Heart left ventricle (tissue), 16 donors: ENCODE measurements at regions not wholly inside any gene's neighbourhood (a gene's known extent, or its start where the extent isn't known, plus 50 kb on each side); places are given as distances from the start of the nearest gene placed in this dataset.

Source experiments
- ATAC-seq, 4 donors: fragments of 200-7000 bp; cut with Tn5 transposase; one replicate each; pipeline ENCODE4 v1.9.1; 2020 to 2022; ENCODE audit warnings: moderate library complexity in 4 of 4, mild to moderate bottlenecking in 3 of 4, moderate number of reproducible peaks in 1 of 4
- DNase-seq, 5 donors: peaks; one replicate each; pipeline ENCODE4 v3.0.0-alpha.2; 2020
- H3K27ac ChIP-seq, 12 donors: fragments of 200-600 bp; sonication (generic) in 4 of 12; one replicate each; pipeline versions ENCODE4 v1.5.0 to v1.8.0; 2016 to 2022; ENCODE audit warnings: mild to moderate bottlenecking in 2 of 12
- H3K27me3 ChIP-seq, 9 donors: fragments of 200-600 bp; sonication (generic) in 2 of 9; one replicate each; pipeline versions ENCODE4 v1.5.1 to v1.8.0; 2016 to 2022; ENCODE audit warnings: mild to moderate bottlenecking in 3 of 9
- H3K36me3 ChIP-seq, 9 donors: fragments of 200-600 bp; sonication (generic) in 2 of 9; one replicate each; pipeline versions ENCODE4 v1.5.0 to v1.8.0; 2018 to 2022; ENCODE audit warnings: mild to moderate bottlenecking in 2 of 9
- H3K4me1 ChIP-seq, 12 donors: fragments of 200-600 bp; sonication (generic) in 4 of 12; one replicate each; pipeline versions ENCODE4 v1.5.0 to v1.8.0; 2016 to 2022; ENCODE audit warnings: mild to moderate bottlenecking in 3 of 12
- H3K4me3 ChIP-seq, 12 donors: fragments of 200-600 bp; sonication (generic) in 4 of 12; one replicate each; pipeline versions ENCODE4 v1.5.0 to v1.8.0; 2017 to 2022; ENCODE audit warnings: mild to moderate bottlenecking in 9 of 12, moderate library complexity in 4 of 12
- H3K9me3 ChIP-seq, 12 donors: fragments of 200-600 bp; sonication (generic) in 4 of 12; one replicate each; pipeline versions ENCODE4 v1.5.0 to v1.8.0; 2016 to 2022; ENCODE audit warnings: mild to moderate bottlenecking in 1 of 12
- POLR2A ChIP-seq, 2 donors: fragments of 450-650 bp; IDR thresholded peaks; one replicate each; pipeline ENCODE4 v1.6.1; 2017; ENCODE audit warnings: antibody characterized with exemption in 2 of 2, mild to moderate bottlenecking in 2 of 2, moderate library complexity in 2 of 2
- WGBS, 4 donors: extraction: QIAGEN DNeasy Blood & Tissue Kit in 2 of 4; methylation state at CpG; one replicate each; pipeline versions ENCODE4 v1.1.5 to v1.1.7; 2013 to 2018; 5-methylcytosine and 5-hydroxymethylcytosine counted together
- intact Hi-C, 10 donors: fragments of 100-400 bp; cut with DNase I; formaldehyde crosslinking; loops; one replicate each; pipeline versions ENCODE4 v1.11.1 to v1.14.2; 2022
- TF ChIP-seq, protein P1 (sequence below), 12 donors: fragments of 200-600 bp; sonication (generic) in 4 of 12; IDR thresholded peaks; one replicate each; pipeline versions ENCODE4 v1.5.0 to v1.8.0; 2018 to 2022; ENCODE audit warnings: antibody characterized with exemption in 12 of 12, mild to moderate bottlenecking in 5 of 12
- donor health status: ischemic (EF 13 %, LVEDD 7.1; RV severe dilation, severe dysfunction).
- donor health status: healthy with polysubstance abuse.
- donor health status: DM: no; HTN: yes; CAD: no.
- donor health status: DM: no; HTN: no; CAD: no.
- donor health status: ischemic (EF 25% LVEDD 6.9; RV normal size, moderate dysfunction).
- donor health status: ischemic (EF 25% LVEDD 5.7; RV mildly dilated, moderate dysfunction).
- donor health status: healthy.
- donor health status: DM: yes; HTN: yes; CAD: no.
- donor health status: ischemic (EF 35%, LVEDD 5.7; RV mildly dilated, moderate dysfunction).
- donor health status: nonischemic (EF 11% LVEDD 7.7; RV severe dilation, severe dysfunction).
- donor health status: DM: yes; HTN: yes; CAD: no.
- donor health status: PGD.
- donor health status: ischemic (EF 29% LVEDD 5.4; RV normal size, mild dysfunction).
- donor health status: nonischemic (EF 23%, LVEDD 6.1; RV moderate dilation, normal function).

DNA sequence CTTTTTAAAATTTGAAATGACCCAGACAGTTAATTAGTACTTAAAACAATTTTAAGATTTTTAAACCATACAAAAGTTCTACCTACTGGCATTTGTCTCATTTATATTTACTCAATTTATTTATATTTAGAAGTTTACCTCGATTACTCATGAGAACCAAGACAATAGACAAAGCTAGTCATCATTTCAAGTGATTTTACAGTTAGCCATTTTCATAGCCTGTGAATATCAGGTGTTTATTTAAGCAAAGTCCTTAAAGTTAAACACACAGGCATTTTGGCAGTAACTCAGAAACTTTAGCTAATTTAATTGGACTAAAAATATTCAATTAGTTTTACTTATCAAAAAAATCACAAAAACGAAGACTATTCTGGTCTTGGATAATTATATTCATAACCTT is 101.6 kb upstream of the KIF2B start:
- H3K4me3 ChIP-seq: no peak overlapping the region
- H3K36me3 ChIP-seq: no peaks in the 10 kb centered on the region
- ATAC-seq: no peak
- H3K27ac ChIP-seq: no peak overlapping the region
- WGBS, 4 donors: 42 to 57% (median 51%) methylated on average over 2 of the region's 2 CpGs
- TF ChIP-seq, protein P1, sequence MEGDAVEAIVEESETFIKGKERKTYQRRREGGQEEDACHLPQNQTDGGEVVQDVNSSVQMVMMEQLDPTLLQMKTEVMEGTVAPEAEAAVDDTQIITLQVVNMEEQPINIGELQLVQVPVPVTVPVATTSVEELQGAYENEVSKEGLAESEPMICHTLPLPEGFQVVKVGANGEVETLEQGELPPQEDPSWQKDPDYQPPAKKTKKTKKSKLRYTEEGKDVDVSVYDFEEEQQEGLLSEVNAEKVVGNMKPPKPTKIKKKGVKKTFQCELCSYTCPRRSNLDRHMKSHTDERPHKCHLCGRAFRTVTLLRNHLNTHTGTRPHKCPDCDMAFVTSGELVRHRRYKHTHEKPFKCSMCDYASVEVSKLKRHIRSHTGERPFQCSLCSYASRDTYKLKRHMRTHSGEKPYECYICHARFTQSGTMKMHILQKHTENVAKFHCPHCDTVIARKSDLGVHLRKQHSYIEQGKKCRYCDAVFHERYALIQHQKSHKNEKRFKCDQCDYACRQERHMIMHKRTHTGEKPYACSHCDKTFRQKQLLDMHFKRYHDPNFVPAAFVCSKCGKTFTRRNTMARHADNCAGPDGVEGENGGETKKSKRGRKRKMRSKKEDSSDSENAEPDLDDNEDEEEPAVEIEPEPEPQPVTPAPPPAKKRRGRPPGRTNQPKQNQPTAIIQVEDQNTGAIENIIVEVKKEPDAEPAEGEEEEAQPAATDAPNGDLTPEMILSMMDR (IDR thresholded peaks at IDR 0.05): no peak
- no peak for TF ChIP-seq POLR2A (IDR thresholded peaks at IDR 0.05)
- DNase-seq: no peak
- H3K9me3 ChIP-seq: peaks cover 0 to 8% (median 0%) of the 10 kb centered on the region in 12 donors
- no peaks in the 10 kb centered on the region for H3K27me3 ChIP-seq
- no peaks in the 10 kb centered on the region for H3K4me1 ChIP-seq
- intact Hi-C loops: no loop called here

DNA sequence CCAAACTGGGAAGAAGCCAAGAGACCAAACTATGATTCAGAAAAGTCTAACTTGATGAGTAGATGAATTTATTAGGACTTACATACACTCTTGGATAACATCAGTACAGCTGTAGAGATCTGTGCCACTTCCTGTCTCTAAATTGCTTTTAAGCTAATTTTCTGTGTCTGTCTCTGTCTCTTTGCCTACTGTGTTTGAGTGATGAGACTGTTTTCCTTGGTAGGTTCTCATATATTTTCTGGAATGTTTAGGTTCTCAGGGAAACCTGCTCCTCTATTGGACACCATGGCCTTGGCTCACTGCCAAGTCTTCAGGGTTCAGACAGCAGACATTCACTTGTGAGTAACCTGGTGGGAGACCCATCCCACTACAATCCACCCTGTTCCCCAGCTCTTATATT is 103.5 kb upstream of the KIF2B start:
- Histone ChIP-seq H3K27ac (no peak overlapping the region), H3K4me1 (no peaks in the 10 kb centered on the region), H3K9me3 (peaks cover 0 to 8% (median 0%) of the 10 kb centered on the region in 12 donors), H3K27me3 (no peaks in the 10 kb centered on the region), H3K4me3 (no peak overlapping the region), H3K36me3 (no peaks in the 10 kb centered on the region)
- DNase-seq (no peak), ATAC-seq (no peak)
- intact Hi-C loops: no loop called here
- TF ChIP-seq POLR2A (IDR thresholded peaks at IDR 0.05): no peak
- TF ChIP-seq, protein P1 (IDR thresholded peaks at IDR 0.05): no peak

DNA sequence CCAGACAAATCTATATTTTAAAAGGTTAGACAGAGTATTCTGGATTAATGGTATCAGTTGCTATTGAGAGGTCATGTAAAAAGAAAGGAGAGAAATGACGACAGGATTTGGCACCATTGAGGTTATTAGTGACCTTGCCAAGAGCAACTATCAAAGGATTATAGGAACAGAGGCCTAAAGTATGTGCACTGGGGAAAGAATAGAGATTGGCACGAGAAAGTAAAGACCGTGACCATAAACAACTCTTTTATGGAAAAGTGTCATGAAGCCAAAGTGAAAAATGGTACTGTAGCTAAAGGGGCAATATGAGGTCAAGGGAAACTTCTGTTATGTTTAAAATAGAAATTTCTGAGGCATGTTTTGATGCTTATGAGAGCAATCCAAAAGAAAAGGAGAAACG is 115.2 kb upstream of the KIF2B start:
- intact Hi-C loops: no loop called here
- WGBS, 4 donors: 67 to 71% (median 69%) methylated on average over 4 of the region's 4 CpGs
- Histone ChIP-seq H3K36me3 (no peaks in the 10 kb centered on the region), H3K27me3 (no peaks in the 10 kb centered on the region), H3K27ac (no peak overlapping the region), H3K4me1 (no peaks in the 10 kb centered on the region), H3K4me3 (no peak overlapping the region), H3K9me3 (peaks cover 0 to 8% (median 0%) of the 10 kb centered on the region in 12 donors)
- no peak for ATAC-seq
- DNase-seq: no peak
- no peak for TF ChIP-seq POLR2A (IDR thresholded peaks at IDR 0.05)
- TF ChIP-seq, protein P1 (IDR thresholded peaks at IDR 0.05): no peak

DNA sequence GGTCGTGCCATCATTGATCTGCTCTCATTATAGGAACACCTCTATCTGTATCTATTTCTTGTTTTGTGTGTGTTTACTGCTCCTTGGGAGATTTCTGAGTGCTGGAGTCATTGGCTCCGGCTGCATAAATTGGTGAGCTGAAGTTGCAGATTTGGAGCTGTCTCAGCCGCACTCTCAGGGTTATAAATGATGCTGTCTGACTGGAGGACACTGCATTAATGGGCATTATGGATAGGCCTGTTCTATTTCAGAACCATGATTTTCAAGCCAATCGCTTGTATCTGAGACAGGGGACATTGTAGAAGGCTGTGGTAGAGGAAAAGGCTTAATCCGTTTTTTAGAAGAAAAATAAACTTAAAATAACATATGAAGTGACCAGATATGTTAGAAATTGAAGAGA is 126.4 kb upstream of the KIF2B start:
- H3K36me3 ChIP-seq: no peaks in the 10 kb centered on the region
- ATAC-seq: no peak
- no peaks in the 10 kb centered on the region for H3K9me3 ChIP-seq
- no peak for TF ChIP-seq POLR2A (IDR thresholded peaks at IDR 0.05)
- TF ChIP-seq, protein P1 (IDR thresholded peaks at IDR 0.05): no peak
- no peaks in the 10 kb centered on the region for H3K4me1 ChIP-seq
- no peak overlapping the region for H3K4me3 ChIP-seq
- DNase-seq: no peak
- 68 to 79% (median 72%) methylated on average over 5 of the region's 5 CpGs for WGBS, 4 donors
- no peak overlapping the region for H3K27ac ChIP-seq
- intact Hi-C loops: no loop called here
- no peaks in the 10 kb centered on the region for H3K27me3 ChIP-seq
